Spleen (tissue), 11 donors: ENCODE measurements at regions not wholly inside any gene's neighbourhood (a gene's known extent, or its start where the extent isn't known, plus 50 kb on each side); places are given as distances from the start of the nearest gene placed in this dataset.

Source experiments
- DNase-seq: peaks from one replicate; pipeline ENCODE4 v3.0.0-alpha.2; 2020
- H3K27ac ChIP-seq, 8 donors: fragments of 200-600 bp; sonication (generic) in 7 of 8; 1 replicate in 4 of 8; 2 replicates in 4 of 8; pipeline versions ENCODE4 v1.5.0 to v1.8.0; 2016 to 2021; ENCODE audit warnings: inconsistent platforms in 4 of 8, mild to moderate bottlenecking in 4 of 8, moderate library complexity in 1 of 8
- H3K27me3 ChIP-seq, 7 donors: fragments of 200-600 bp; sonication (generic) in 6 of 7; replicated peaks in 1 of 7; 1 replicate in 4 of 7; 2 replicates in 3 of 7; pipeline versions ENCODE4 v1.5.0 to v1.8.0; 2016 to 2021; ENCODE audit warnings: inconsistent platforms in 3 of 7, mild to moderate bottlenecking in 1 of 7
- H3K36me3 ChIP-seq, 6 donors: fragments of 200-600 bp; sonication (generic) in 5 of 6; 1 replicate in 4 of 6; 2 replicates in 2 of 6; pipeline versions ENCODE4 v1.5.0 to v1.8.0; 2016 to 2021; ENCODE audit warnings: inconsistent platforms in 2 of 6
- H3K4me1 ChIP-seq, 6 donors: fragments of 200-600 bp; sonication (generic) in 5 of 6; 1 replicate in 3 of 6; 2 replicates in 3 of 6; pipeline versions ENCODE4 v1.5.0 to v1.8.0; 2016 to 2021; ENCODE audit warnings: inconsistent platforms in 3 of 6
- H3K4me3 ChIP-seq, 8 donors: fragments of 200-600 bp; sonication (generic) in 7 of 8; 1 replicate in 4 of 8; 2 replicates in 4 of 8; pipeline versions ENCODE4 v1.5.0 to v1.8.0; 2016 to 2021; ENCODE audit warnings: inconsistent platforms in 4 of 8, mild to moderate bottlenecking in 4 of 8, moderate library complexity in 2 of 8
- H3K9me3 ChIP-seq, 8 donors: fragments of 200-600 bp; sonication (generic) in 7 of 8; 1 replicate in 4 of 8; 2 replicates in 4 of 8; pipeline versions ENCODE4 v1.5.0 to v1.8.0; 2016 to 2021; ENCODE audit warnings: inconsistent platforms in 4 of 8
- POLR2A ChIP-seq, 3 donors: fragments of 450-650 bp; IDR thresholded peaks; one replicate each; pipeline ENCODE4 v1.5.1; 2017; ENCODE audit warnings: antibody characterized with exemption in 3 of 3, mild to moderate bottlenecking in 1 of 3
- POLR2AphosphoS5 ChIP-seq, 3 donors: sonication (generic); formaldehyde crosslinking; IDR thresholded peaks; one replicate each; pipeline ENCODE4 v1.5.1; 2017; ENCODE audit warnings: antibody characterized with exemption in 3 of 3
- WGBS, 5 donors: extraction: QIAGEN DNeasy Blood & Tissue Kit in 3 of 5; methylation state at CpG; one replicate each; pipeline versions ENCODE4 v1.1.5 to v1.1.7; 2013 to 2018; 5-methylcytosine and 5-hydroxymethylcytosine counted together
- intact Hi-C: fragments of 100-400 bp; cut with DNase I; formaldehyde crosslinking; loops from one replicate; pipeline ENCODE4 v1.15.0; 2023; ENCODE audit warnings: low total_unique reads
- TF ChIP-seq, protein P1 (sequence below), 11 experiments: fragments of 200-600 bp in 7 of 11; fragments of 450-650 bp in 4 of 11; sonication (generic) in 4 of 11; IDR thresholded peaks in 8 of 11; conservative IDR thresholded peaks in 3 of 11; 1 replicate in 7 of 11; 2 replicates in 4 of 11; pipeline versions ENCODE4 v1.4.0 to v1.8.0; 2016 to 2021; ENCODE audit warnings: antibody characterized with exemption in 11 of 11, inconsistent platforms in 4 of 11, mild to moderate bottlenecking in 1 of 11
- donor health status: healthy with polysubstance abuse.
- donor health status: DM: no; HTN: no; CAD: no; lungs with moderate emphysema.
- donor health status: DM: no; HTN: no; CAD: no.
- donor health status: Bipolar disorder and iron deficiency.
- donor health status: healthy.
- donor health status: DM: no; HTN: no; CAD: no.
- donor health status: DM: yes; HTN: yes; CAD: no.

DNA sequence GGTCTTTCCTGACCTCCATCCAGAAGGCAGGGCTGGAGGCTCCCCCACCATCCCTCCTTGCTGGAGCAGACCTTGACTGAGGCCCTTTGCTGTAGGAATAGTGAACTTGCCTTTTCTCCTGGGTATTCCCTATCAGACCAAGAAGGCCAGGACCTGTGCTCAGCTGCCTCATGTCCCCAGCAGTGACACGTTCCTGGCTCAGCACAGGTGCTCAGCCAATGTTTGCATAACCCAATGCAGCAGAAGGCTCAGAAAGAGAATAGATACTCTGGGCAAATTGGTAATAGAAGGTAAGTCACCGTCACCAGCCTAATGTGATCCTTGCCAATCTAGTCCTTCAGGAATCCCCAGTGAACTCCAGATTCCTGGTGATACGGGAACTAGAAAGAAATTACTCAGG lies 96.4 kb downstream of the ACTL7B start:
- intact Hi-C loops, result no loop called here
- TF ChIP-seq, protein P1, sequence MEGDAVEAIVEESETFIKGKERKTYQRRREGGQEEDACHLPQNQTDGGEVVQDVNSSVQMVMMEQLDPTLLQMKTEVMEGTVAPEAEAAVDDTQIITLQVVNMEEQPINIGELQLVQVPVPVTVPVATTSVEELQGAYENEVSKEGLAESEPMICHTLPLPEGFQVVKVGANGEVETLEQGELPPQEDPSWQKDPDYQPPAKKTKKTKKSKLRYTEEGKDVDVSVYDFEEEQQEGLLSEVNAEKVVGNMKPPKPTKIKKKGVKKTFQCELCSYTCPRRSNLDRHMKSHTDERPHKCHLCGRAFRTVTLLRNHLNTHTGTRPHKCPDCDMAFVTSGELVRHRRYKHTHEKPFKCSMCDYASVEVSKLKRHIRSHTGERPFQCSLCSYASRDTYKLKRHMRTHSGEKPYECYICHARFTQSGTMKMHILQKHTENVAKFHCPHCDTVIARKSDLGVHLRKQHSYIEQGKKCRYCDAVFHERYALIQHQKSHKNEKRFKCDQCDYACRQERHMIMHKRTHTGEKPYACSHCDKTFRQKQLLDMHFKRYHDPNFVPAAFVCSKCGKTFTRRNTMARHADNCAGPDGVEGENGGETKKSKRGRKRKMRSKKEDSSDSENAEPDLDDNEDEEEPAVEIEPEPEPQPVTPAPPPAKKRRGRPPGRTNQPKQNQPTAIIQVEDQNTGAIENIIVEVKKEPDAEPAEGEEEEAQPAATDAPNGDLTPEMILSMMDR (IDR thresholded peaks at IDR 0.05 in 8 of 11, conservative IDR thresholded peaks at IDR 0.05 in 3 of 11), result no peak
- TF ChIP-seq POLR2AphosphoS5 (IDR thresholded peaks at IDR 0.05) (no peak), POLR2A (IDR thresholded peaks at IDR 0.05) (no peak)

GRCh38 chr9:108756746-108757490 lies 98.9 kb downstream of the ACTL7B start:
- no peak overlapping the region for H3K4me3 ChIP-seq
- no peak overlapping the region for H3K27ac ChIP-seq
- TF ChIP-seq POLR2A (IDR thresholded peaks at IDR 0.05), result no peak
- TF ChIP-seq, protein P1 (IDR thresholded peaks at IDR 0.05 in 8 of 11, conservative IDR thresholded peaks at IDR 0.05 in 3 of 11), result no peak
- TF ChIP-seq POLR2AphosphoS5 (IDR thresholded peaks at IDR 0.05), result no peak
- no peaks in the 10 kb centered on the region for H3K27me3 ChIP-seq
- WGBS, 5 donors, result 62 to 74% (median 63%) methylated on average over 3 of the region's 3 CpGs
- no peak for DNase-seq
- peaks cover 0 to 8% (median 5%) of the 10 kb centered on the region in 6 donors for H3K4me1 ChIP-seq
- H3K9me3 ChIP-seq, result peaks cover 0 to 4% (median 0%) of the 10 kb centered on the region in 8 donors
- intact Hi-C loops, result no loop called here
- H3K36me3 ChIP-seq, result no peaks in the 10 kb centered on the region

More for the DNA sequence above, 96.4 kb downstream of the ACTL7B start:
- no peaks in the 10 kb centered on the region for H3K9me3 ChIP-seq
- no peaks in the 10 kb centered on the region for H3K36me3 ChIP-seq
- no peaks in the 10 kb centered on the region for H3K27me3 ChIP-seq
- peaks cover 0 to 11% (median 6%) of the 10 kb centered on the region in 6 donors for H3K4me1 ChIP-seq
- H3K27ac ChIP-seq, result no peak overlapping the region
- no peak for DNase-seq
- H3K4me3 ChIP-seq, result no peak overlapping the region
- 78 to 85% (median 84%) methylated on average over 3 of the region's 3 CpGs for WGBS, 5 donors

DNA sequence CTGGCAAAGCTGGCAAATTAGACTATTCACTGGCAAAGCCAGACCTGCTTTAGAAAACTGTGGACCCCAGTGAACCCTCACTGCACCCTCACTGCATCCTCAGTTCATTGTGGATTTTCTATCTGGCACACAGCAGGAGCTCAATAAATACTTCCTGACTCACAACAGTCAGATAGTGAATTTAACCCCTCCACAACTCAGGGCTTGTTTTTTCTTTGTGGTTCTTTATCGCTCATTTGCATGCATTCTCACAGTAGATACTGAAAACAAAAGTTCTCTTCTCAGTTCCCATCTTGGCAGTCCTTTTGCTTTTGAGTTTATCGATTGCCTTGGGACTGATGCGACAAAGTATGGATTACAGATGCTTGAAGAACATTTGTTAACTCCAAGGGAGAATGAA lies 99.8 kb downstream of the ACTL7B start:
- Histone ChIP-seq H3K27me3 (no peaks in the 10 kb centered on the region), H3K36me3 (no peaks in the 10 kb centered on the region), H3K9me3 (peaks cover 0 to 4% (median 0%) of the 10 kb centered on the region in 8 donors), H3K4me3 (no peak overlapping the region), H3K27ac (no peak overlapping the region), H3K4me1 (no peaks in the 10 kb centered on the region)
- DNase-seq, result no peak
- TF ChIP-seq POLR2AphosphoS5 (IDR thresholded peaks at IDR 0.05) (no peak), POLR2A (IDR thresholded peaks at IDR 0.05) (no peak)
- TF ChIP-seq, protein P1 (IDR thresholded peaks at IDR 0.05 in 8 of 11, conservative IDR thresholded peaks at IDR 0.05 in 3 of 11), result no peak
- intact Hi-C loops, result no loop called here
- 84 to 94% (median 90%) methylated on average over 3 of the region's 3 CpGs for WGBS, 5 donors

DNA sequence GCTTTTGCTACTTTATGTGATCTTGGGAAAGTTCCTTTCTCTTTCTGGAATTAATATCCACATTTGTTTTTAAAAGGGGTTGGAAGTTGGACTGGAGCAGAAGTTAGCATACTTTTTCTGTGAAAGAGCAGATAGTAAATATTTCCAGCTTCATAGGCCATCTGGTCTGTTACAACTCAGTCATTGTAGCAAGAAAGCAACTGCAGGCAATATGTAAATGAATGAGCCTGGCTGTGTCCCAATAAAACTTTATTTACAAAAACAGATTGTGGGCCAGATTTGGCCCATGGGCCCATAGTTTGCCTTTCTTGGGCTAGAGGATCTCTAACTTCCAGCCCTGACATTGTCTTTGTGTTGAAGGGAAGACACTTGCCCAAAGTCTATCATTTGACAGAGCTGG lies 104.4 kb downstream of the ACTL7B start:
- DNase-seq, result no peak
- Histone ChIP-seq H3K4me3 (no peak overlapping the region), H3K4me1 (no peaks in the 10 kb centered on the region), H3K27ac (no peak overlapping the region), H3K9me3 (peaks cover 0 to 4% (median 0%) of the 10 kb centered on the region in 8 donors), H3K27me3 (no peaks in the 10 kb centered on the region), H3K36me3 (no peaks in the 10 kb centered on the region)
- intact Hi-C loops, result no loop called here
- no peak for TF ChIP-seq POLR2AphosphoS5 (IDR thresholded peaks at IDR 0.05)
- no peak for TF ChIP-seq POLR2A (IDR thresholded peaks at IDR 0.05)
- TF ChIP-seq, protein P1 (IDR thresholded peaks at IDR 0.05 in 8 of 11, conservative IDR thresholded peaks at IDR 0.05 in 3 of 11), result no peak
